GM21423 (cell line): ENCODE measurements at regions not wholly inside any gene's neighbourhood (a gene's known extent, or its start where the extent isn't known, plus 50 kb on each side); places are given as distances from the start of the nearest gene placed in this dataset.

Experiments
- ATAC-seq: cut with Tn5 transposase; IDR thresholded peaks from one replicate; pipeline ENCODE4 v1.9.1; 2021; ENCODE audit warnings: mild to moderate bottlenecking, moderate library complexity; ENCODE audit not compliant: unreplicated experiment

DNA sequence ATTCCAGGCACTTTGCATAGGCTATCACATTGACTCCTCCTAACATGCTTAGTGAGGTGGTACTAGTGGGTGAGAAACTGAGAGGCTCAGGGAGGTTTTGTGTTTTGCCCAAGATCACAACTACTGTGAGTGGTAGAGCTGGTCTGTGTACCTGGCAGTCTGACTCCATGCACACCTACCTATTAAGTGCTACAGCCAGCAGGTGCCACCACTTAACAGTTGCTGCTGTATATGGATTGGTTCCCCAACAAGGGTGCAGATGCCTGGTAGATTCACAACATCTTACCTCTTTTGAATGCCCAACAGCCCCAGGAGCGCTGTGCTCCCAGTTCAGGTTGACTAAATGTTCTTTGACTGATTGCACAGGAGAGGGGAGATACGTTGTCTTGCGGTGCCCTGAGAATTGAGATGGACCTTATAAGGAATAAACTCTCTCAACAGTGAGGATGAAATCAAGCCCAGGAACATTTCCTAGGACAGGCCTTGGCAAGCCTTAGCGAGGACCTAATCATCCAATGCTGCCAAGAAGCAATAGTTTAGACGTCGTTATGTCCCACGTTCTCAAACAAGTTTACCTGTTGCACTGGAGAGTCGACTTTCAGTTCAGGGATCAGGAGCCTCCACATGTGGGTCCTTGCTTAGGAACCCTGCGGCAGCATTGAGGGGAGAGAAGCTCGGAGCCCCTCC lies 78.9 kb upstream of the F3 start:
- no peak for ATAC-seq

DNA sequence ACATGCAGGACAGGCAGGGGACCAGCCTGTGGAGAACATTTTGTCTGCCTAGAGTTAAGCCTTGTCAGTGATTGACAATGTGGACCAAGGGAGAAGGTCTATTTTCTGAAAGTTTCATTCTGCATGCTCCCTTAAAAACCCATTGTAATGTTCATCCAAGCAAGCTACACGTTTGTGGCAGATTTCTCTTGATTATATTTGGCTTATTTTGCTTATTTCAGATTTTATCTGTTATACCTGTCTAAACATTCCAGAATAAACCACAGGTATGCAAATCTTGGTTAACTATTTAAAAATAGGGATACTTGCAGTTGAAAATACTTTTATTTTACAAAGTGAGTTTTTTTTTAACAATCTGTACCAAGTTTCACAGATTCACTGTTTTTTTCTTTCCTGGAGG lies 78.2 kb upstream of the F3 start:
- no peak for ATAC-seq

DNA sequence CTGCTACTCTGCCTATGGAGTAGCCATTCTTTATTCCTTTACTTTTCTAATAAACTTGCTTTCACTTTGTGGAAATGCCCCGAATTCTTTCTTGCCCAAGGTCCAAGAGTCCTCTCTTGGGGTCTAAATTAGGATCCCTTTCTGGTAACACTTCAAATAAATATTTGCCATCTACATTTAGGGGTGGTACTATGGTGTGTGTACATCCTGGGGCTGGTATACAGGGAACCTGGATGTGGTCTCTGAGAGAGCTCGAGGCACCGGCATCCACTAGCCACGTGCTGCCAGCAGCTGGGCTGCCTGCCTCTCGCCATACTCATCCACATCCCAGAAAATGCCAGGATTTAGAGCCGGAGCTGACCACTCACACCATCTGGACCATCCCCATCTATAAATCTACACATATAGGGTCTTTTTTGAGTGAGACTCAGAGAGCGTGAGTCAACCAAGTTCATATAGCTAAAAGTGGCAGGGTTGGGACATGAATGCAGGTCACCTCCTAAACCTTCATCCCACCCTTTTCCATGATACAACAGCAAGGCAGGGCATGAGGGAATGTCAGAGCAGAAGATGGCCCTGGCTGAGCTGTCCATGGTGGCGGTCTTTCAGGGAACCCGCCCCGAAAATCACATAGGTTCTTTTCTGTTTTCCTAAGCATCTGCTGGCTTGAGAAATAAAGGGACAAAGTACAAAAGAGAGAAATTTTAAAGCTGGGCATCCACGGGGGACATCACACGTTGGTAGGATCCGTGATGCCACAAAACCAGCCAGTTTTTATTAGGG lies 76.6 kb upstream of the F3 start:
- ATAC-seq: no peak

DNA sequence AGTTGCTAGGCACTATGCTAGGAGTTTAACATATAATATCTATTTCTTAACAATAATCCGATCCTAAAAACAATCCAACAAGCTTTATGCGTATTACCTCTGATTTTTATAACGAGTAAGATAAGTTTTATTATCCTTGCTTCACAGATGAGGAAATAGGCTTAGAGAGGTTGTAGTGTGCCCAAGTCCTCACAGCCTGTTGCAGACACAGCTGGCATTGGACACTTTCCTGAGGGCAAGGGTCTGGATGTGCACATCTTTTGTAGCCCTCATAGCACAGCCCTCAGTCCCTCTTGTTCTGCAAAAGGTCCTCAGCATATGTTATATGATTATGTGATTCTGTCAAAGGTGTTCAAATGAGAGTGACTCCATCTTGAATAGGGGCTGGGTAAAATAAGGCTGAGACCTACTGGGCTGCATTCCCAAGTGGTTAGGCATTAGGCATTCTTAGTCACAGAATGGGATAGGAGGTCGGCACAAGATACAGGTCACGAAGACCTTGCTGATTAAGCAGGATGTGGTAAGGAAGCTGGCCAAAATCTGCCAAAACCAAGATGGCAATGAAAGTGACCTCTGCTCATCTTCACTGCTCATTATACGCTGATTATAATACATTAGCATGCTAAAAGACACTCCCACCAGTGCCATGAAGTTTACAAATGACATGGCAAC lies 75.7 kb upstream of the F3 start:
- ATAC-seq: no peak

DNA sequence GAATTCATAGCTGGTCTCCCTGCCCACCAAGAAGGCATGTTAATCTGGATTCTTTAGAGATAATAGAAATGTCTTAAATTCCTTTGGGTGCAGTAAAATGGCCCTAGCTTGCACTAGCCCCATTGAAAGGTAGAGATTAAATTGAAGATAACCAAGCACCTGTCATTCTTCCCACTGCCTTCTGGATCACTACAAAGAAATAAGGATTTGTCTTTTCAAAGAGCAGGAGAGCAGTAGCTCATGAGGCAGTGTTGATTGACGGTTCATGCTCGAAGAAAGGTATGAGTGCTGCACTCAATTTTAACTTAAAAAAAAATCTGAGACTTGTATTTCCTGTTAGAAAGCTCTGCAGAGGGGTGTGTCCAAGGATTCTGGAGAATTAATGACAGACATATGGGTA lies 74.9 kb upstream of the F3 start:
- ATAC-seq: no peak

DNA sequence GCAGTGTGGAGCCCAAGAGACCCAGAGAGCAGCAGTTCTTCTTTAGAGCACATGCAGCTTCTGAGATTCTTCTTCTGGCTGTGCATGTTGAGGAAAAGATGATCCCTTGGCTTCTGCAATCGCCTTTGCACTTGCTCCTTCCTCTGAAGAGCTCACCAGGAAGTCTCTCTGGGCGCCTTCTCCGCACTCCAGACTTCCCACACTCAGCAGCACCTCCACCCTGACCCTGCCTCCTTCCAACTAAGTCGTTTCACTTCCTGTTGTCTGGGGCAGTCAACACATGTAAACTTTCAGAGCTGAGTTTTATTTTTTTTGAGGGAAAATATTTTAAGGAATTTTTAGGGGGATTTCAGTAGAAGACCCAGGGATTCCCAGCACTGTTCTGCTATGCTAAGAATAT lies 73.4 kb upstream of the F3 start:
- peak; percentile 46 for ATAC-seq

DNA sequence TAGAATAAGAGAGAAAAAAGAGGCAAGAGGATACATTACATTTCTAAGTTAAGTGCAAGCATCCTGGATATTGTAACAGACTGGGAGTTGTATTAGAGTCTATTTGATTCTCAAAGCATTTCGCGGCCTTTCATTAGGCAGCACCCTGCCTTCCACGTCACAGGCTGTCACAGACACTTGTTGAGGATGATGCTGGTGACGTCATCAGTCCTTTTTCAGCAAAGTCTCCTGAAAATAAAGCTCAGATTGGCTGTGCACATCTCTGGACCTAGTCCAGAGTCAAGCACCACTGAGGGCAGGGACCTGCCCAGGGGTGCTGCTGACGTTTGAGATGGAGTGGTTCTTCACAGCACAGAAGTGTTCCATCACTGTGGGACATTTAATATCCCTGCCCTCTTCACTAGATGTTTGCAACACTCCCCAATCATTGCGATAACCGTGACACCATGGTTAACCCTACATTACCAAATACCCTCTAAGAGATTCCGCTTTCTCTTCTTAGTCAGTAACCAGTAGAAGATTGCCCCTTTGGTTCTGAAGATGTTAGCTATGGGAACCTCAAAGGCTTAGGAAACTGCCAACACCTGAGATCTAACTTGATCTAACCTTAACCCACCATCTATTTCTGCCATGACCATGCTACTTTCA lies 72.7 kb upstream of the F3 start:
- no peak for ATAC-seq

DNA sequence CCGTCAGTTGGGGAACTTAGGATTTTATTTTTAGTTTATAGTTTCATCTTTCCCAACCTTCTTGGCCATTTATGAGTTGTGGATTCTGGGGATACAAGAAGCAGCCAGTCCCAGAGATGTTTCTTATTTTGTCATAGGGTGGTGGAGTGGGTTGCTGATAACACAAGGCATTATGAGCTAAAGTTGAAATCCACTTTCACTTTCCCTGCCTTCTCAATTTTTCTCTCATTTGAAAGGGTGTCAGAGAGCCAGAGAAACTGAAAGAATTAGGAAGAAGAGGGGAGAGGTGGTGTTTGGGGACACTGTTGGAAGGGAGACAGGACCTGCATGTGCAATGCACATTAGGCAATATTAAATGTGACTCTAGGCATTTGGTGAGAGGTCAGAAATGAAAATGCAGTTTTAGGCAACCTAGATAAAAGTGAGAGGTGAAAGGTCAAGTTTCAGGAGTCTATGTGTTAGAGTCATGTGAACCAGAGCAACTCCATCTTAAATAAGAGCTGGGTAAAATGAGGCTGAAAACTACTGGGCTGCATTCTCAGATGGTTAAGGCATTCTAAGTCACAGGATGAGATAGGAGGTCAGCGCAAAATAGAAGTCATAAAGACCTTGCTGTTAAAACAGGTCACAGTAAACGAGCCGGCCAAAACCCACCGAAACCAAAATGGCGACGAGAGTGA lies 71.1 kb upstream of the F3 start:
- no peak for ATAC-seq

DNA sequence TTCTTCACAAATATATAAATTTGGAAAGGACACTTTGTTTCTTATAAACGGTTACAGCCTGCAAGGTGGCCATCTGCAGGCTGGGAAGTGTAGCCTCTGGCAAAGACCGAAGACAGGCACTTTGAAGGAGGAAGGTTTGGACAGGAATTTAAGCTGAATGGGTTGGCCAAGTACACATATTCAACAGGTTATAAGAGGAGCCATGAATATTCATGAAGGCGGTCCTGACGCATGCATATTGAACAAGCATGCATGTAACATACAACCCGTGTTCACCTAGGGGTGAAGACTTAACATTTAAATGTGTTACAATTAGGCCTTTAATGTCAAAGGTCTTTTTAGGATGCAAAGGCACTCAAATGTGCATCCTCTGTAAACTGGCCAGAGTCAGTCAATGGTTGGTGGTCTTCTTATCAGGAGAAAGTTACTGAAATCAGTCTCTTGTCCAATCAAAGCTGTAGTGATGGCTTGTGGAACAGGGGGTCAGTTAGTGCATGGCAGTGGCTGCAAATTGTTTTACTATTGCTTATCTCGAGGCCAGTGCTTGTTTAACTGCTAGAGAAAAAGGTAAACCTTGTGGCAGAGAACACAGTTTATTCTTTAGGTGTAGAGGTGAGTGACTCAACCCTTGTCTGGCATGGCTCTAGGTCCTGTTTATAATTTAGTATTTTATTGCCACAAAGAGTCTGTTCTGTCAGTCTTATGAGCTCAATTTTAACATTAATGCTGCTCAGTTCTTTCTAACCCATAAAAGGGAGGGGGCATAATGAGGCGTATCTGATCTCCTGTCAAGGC lies 70.3 kb upstream of the F3 start:
- ATAC-seq: no peak

DNA sequence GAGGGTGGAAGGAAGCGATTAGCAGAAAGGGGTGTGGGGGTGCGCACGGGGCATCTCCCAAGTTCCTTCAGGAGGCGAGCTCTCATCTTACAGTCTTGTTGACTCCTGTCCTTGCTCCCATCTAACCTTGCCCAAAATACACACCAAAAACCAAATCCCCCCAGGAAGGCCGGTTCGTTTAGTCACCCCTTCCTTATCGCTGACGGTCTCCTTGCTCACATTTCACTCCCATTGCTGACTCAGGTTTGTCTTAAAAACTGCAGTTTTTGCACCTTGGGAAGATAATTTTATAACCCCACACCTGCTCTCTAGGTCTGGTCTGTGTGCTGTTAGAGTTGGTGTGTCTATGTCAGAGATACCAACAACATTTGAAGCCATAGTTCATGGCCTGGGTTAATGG lies 68.1 kb upstream of the F3 start:
- ATAC-seq: no peak

DNA sequence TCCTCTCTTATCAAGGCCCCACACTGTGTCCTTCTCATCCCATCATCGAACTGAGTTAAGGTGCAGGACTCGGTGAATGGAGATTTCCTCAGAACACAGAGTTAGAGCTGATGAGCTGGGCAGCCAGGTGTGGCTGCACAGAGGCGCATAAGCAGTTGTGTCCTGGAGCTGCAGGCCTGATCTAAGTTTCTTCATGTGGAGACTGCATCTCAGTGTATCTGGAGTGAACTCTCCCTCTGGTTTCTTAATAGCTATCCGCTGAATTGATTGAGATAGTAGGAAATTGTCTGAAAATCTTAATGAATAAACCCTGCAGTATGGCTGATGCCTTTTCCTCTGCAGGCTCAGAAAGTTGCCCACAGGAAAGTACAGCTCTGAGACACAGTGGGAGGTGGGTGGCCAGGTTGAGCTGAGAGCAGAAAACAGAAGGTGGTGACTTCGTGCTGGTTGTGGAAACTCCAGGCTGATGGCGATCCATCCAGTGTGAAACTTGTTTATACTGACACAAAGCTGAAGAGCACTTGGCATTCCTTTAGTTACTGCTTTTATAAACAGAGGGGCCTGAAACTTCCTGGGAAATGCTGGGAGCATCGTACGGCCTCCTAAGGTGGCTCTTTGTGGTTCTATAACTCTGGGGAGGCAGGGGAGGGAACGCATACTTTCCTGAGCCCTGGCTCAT lies 67.4 kb upstream of the F3 start:
- no peak for ATAC-seq

DNA sequence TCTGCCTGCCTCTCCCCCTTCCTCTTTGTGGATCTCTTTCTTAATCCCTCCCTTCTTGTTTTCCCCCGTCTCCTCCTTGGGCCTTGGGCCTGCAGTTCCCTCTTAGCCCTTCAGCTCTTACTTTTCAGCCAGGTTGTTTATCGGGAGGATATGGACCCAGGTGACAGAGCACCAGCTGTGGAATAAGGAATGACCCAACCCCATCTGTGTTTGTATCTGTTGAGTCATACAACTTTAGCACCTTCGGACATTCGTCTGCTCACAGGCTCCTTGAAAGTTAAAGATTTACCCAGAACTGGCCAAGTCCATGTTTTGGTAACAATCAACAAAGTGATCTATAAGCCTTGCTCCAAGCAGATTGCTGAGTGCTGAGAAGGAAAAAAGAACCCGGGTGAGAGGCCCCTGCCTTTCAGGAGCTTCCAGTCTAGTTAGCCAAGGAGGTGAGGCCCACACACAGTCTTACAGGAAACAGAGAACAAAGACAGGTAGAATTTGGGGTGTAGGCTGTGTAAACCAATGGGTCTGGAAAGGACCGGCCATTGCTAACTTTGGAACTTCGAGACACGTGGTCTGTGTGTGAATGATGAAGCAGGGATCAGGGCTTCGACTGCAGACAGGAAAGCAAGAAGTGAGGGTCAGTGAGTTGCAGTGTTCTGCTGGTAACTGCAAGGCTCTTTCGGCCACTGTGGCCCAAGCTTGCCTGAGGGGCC lies 66.7 kb upstream of the F3 start:
- no peak for ATAC-seq

DNA sequence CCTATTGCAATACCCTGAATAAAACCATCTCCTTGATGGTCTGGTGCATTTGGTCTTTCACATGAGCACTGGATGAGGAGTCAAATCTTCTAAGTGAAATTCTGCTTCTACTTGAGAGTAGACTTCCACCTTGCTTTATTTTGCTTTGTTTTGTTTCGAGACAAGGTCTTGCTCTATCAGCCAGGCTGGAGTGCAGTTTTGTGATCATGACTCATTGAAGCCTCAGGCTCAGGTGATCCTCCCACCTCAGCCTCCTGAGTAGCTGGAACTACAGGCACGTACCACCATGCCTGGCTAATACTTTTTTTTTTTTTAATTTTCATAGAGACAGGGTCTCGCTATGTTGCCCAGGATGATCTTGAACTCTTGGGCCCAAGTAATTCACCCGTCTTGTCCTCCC lies 65.8 kb upstream of the F3 start:
- no peak for ATAC-seq

DNA sequence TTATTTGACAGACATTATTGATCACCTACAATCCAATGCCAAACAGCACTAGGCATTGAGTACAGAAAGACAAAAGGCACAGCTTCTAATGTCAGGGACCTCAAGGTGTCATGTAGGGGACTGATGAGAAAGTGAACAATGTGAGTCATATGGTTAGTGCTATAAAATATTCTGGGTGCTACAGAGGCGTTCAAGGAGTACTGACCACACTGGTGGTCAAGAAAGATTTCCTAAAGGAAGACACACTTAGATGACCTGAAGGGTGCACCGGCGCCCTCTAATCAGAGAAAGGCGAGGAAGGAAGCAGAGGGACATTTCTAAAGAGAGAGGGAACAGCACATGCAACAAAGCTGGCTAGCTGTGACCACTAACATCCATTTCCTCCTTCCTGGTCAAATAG lies 64.9 kb upstream of the F3 start:
- ATAC-seq: no peak

DNA sequence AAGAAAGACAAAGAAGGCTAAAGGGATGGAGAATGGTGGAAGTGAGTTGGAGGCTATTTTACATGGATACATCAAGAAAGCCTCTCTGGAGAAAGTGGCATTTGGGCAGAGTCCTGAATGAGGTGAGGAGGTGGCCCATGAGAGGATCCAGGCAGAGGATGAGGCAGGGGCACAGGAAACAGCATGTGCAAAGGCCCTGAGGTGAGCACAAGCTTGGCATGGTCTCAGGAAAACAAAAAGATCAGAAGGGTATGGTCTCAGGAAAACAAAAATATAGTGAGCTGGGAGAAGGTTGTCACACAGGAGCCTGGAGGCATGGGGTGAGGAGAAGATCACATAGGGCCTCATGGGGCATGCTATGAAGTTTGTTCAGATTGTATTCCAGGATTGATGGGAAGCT lies 62.1 kb upstream of the F3 start:
- no peak for ATAC-seq

DNA sequence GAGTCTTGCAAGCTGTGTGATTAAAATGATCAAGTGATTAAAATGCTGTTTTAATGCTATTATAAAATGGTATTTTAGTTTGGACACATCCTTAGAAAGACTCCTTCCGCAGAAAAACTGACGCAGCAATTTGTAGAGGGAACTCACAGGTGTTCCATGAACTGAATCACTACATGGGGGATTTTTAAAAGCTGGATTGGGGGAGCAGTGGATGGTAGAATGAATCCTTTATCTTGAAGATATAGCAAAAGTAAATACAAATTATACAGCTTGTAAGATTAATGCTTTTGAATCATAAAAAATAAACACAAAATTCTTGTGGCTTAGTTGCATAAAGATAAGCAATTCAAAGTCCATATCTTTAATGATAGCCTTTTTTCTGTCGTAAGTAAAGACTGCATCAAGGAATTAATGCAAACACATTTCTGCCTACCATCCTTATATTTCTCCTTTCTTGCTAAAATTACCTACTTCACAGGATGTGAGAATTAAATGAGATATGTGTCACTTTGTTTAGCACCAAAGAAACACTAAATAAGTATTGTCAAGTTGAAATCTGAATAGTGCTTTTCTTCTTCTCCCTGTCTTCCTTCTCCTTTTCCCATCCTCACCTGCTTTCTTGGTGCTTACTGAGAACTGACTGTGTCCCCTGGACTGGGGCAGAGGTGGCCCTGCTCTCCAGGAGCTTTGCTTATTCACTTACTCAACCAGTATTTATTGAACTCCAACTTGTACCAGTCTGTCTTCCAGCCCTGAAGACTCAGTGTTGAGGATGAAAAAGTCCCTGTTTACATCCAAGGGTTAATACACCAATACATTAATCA lies 61.5 kb upstream of the F3 start:
- ATAC-seq: no peak

DNA sequence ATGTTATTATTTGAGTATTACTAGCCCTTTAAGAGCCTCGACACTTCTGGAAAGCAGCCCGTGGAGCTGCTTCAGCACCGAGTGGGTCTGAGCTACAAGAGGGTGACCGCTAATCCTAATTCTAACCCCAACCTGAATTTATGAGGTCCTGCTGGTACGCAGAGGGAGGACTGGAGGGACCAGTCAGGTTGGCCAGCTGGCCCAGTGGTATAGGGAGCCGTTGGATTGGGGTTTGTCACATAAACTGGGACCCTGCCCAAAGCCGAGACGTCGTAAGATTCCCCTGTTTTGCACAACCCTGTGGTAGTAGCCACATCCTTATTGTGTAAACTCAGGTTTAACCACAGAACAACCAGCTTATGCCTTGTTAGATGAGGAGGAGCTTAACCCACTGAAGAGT lies 60.8 kb upstream of the F3 start:
- ATAC-seq: no peak

DNA sequence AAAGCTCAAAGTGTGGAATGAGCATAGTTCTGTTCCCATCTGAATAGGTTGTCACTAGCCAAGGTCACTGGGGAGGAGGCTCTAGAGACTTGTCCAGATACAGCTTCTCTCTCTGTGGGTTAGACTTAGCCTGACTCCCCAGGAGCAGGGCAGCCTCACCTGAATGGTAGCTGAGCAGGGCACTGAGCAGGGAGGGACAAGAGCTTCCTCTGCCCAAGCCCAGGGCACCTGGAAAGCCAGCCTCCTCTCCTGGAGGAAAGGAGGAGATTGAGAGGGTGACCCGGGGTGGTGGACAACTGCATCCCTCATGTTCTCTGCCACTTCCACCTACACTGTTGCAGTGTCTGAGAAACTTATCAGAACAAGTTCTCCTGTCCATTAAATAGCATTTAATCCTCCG lies 59.0 kb upstream of the F3 start:
- ATAC-seq: no peak
